Gastroesophageal sphincter (tissue), 3 donors: ENCODE measurements at regions not wholly inside any gene's neighbourhood (a gene's known extent, or its start where the extent isn't known, plus 50 kb on each side); places are given as distances from the start of the nearest gene placed in this dataset.

Experiments
- CTCF ChIP-seq, 4 experiments: fragments of 200-600 bp in 2 of 4; fragments of 450-650 bp in 2 of 4; sonication (generic) in 1 of 4; IDR thresholded peaks; one replicate each; pipeline ENCODE4 v1.5.1; 2017 to 2019; ENCODE audit warnings: antibody characterized with exemption in 4 of 4, mild to moderate bottlenecking in 2 of 4, moderate library complexity in 2 of 4
- POLR2A ChIP-seq, 2 donors: fragments of 450-650 bp; IDR thresholded peaks; one replicate each; pipeline ENCODE4 v1.6.1; 2017; ENCODE audit warnings: antibody characterized with exemption in 2 of 2, mild to moderate bottlenecking in 2 of 2, moderate library complexity in 1 of 2

GRCh38 chr2:733495-733894 lies 56.3 kb upstream of the TMEM18 start:
- TF ChIP-seq CTCF (IDR thresholded peaks at IDR 0.05) = no peak
- no peak for TF ChIP-seq POLR2A (IDR thresholded peaks at IDR 0.05)
